Motor neuron (in vitro differentiated cells): ENCODE measurements at regions not wholly inside any gene's neighbourhood (a gene's known extent, or its start where the extent isn't known, plus 50 kb on each side); places are given as distances from the start of the nearest gene placed in this dataset.
"Not testable (repeated sequence)": the region's sequence is repeated elsewhere in the genome, so short reads cannot be mapped to it uniquely, and the experiment has no call there.

Experiments
- ATAC-seq, 8 experiments: fragments of 200-7000 bp; cut with Tn5 transposase; replicated peaks in 6 of 8; 2 replicates each; pipeline ENCODE4 v1.8.0; 2021; ENCODE audit warnings: mild to moderate bottlenecking in 8 of 8, moderate library complexity in 8 of 8
- H3K27ac ChIP-seq, 2 donors: fragments of 250-450 bp; sonication (Bioruptor Pico); 2 replicates each; pipeline ENCODE4 v1.9.0; 2021; ENCODE audit warnings: antibody characterized with exemption in 2 of 2, mild to moderate bottlenecking in 2 of 2, moderate library complexity in 1 of 2
- H3K4me1 ChIP-seq, 2 donors: fragments of 250-450 bp; sonication (Bioruptor Pico); replicated peaks in 1 of 2; 2 replicates each; pipeline ENCODE4 v1.6.1; 2021; ENCODE audit warnings: antibody characterized with exemption in 2 of 2, mild to moderate bottlenecking in 2 of 2, moderate library complexity in 1 of 2
- H3K4me3 ChIP-seq, 5 donors: fragments of 250-450 bp; sonication (Bioruptor Pico); 2 replicates each; pipeline ENCODE4 v1.9.0; 2021; ENCODE audit warnings: antibody characterized with exemption in 5 of 5, mild to moderate bottlenecking in 5 of 5, moderate library complexity in 4 of 5
- WGBS, 10 experiments: fragments of 450-650 bp; shearing (Covaris generic); methylation state at CpG; one replicate each; pipeline ENCODE4 v1.0.0; 2022; 5-methylcytosine and 5-hydroxymethylcytosine counted together
- in situ Hi-C, 9 experiments: fragments of 400-800 bp; cut with MboI; loops; one replicate each; pipeline ENCODE4 v1.15.0; 2021; ENCODE audit warnings: low sequenced_read_pairs in 9 of 9, low pct_unique_long_range_greater_than_20kb in 2 of 9; ENCODE audit not compliant: unreplicated experiment in 9 of 9

GRCh38 chr4:159410076-159410777 is 307.3 kb downstream of the RAPGEF2 start:
- H3K4me3 ChIP-seq, result no peak overlapping the region
- peaks cover 3 to 6% of the 10 kb centered on the region in 2 donors for H3K4me1 ChIP-seq
- 36 to 100% (median 86%) methylated on average over 1 to 4 of the region's 4 CpGs for WGBS, 10 experiments
- in situ Hi-C loops, result no loop called here
- ATAC-seq, result no peak
- no peak overlapping the region for H3K27ac ChIP-seq

GRCh38 chr4:159410891-159411290 is 308.0 kb downstream of the RAPGEF2 start:
- 63 to 100% (median 84%) methylated on average over 1 to 5 of the region's 5 CpGs; no CpG with 5 or more reads in 2 of the 10 experiments for WGBS, 10 experiments
- Histone ChIP-seq H3K27ac (no peak overlapping the region), H3K4me1 (peaks cover 3 to 6% of the 10 kb centered on the region in 2 donors), H3K4me3 (no peak overlapping the region)
- ATAC-seq, result no peak
- in situ Hi-C loops, result no loop called here

- WGBS, 10 experiments, result 40 to 100% (median 68%) methylated on average over 2 to 6 of the region's 6 CpGs; no CpG with 5 or more reads in 2 of the 10 experiments
- H3K4me1 ChIP-seq, result peaks cover 3 to 6% of the 10 kb centered on the region in 2 donors
- in situ Hi-C loops, result no loop called here
- H3K4me3 ChIP-seq, result no peak overlapping the region
- H3K27ac ChIP-seq, result no peak overlapping the region
- ATAC-seq, result peak in 7 of 8 experiments; percentile 26 to 68 (median 43)
Measured at GRCh38 chr4:159413306-159413943, 310.5 kb downstream of the RAPGEF2 start.

- in situ Hi-C loops, result no loop called here
- WGBS, 10 experiments, result 75 to 100% (median 87%) methylated on average over 1 to 3 of the region's 4 CpGs; no CpG with 5 or more reads in 3 of the 10 experiments
Measured at GRCh38 chr4:159414305-159414704, 311.4 kb downstream of the RAPGEF2 start.

GRCh38 chr4:159416073-159416472 is 313.2 kb downstream of the RAPGEF2 start:
- in situ Hi-C loops, result no loop called here
- Histone ChIP-seq H3K4me1 (peaks cover 3 to 6% of the 10 kb centered on the region in 2 donors), H3K4me3 (no peak overlapping the region), H3K27ac (no peak overlapping the region)
- WGBS, 10 experiments, result 0 to 100% (median 94%) methylated on average over 1 to 2 of the region's 2 CpGs; no CpG with 5 or more reads in 6 of the 10 experiments
- no peak for ATAC-seq

More at GRCh38 chr4:159414305-159414704, 311.4 kb downstream of the RAPGEF2 start:
- no peak overlapping the region for H3K4me3 ChIP-seq
- ATAC-seq, result no peak
- no peak overlapping the region for H3K27ac ChIP-seq
- peaks cover 3 to 6% of the 10 kb centered on the region in 2 donors for H3K4me1 ChIP-seq

GRCh38 chr4:159416996-159417395 is 314.1 kb downstream of the RAPGEF2 start:
- H3K4me3 ChIP-seq, result no peak overlapping the region
- H3K4me1 ChIP-seq, result peaks cover 3 to 6% of the 10 kb centered on the region in 2 donors
- no peak for ATAC-seq
- 52 to 100% (median 80%) methylated on average over 1 to 3 of the region's 3 CpGs; no CpG with 5 or more reads in 1 of the 10 experiments for WGBS, 10 experiments
- H3K27ac ChIP-seq, result no peak overlapping the region
- in situ Hi-C loops, result no loop called here

- Histone ChIP-seq H3K4me1 (no peaks in the 10 kb centered on the region), H3K4me3 (no peak overlapping the region), H3K27ac (no peak overlapping the region)
- no peak for ATAC-seq
- 76 to 100% (median 94%) methylated on average over 1 to 16 of the region's 25 CpGs; no CpG with 5 or more reads in 2 of the 10 experiments for WGBS, 10 experiments
- in situ Hi-C loops, result no loop called here
Measured at GRCh38 chr4:159420162-159421057, 317.5 kb downstream of the RAPGEF2 start.

DNA sequence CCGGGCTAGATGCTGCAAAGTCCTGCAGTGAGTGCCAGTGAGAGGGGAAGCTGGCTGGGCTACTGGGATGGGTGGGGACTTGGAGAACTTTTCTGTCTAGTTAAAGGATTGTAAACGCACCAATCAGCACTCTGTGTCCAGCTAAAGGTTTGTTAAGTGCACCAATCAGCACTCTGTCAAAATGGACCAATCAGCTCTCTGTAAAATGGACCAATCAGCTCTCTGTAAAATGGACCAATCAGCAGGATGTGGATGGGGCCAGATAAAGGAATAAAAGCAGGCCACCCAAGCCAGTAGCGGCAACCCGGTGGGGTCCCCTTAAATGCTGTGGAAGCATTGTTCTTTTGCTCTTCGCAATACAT is 318.2 kb downstream of the RAPGEF2 start:
- ATAC-seq, H3K27ac ChIP-seq, H3K4me1 ChIP-seq, in situ Hi-C loops, H3K4me3 ChIP-seq: not testable (repeated sequence)
- WGBS, 10 experiments, result 80 to 100% (median 93%) methylated on average over 3 to 4 of the region's 5 CpGs; no CpG with 5 or more reads in 7 of the 10 experiments

- H3K4me3 ChIP-seq, result no peak overlapping the region
- H3K27ac ChIP-seq, result no peak overlapping the region
- ATAC-seq, result no peak
- no peaks in the 10 kb centered on the region for H3K4me1 ChIP-seq
- 60 to 96% (median 84%) methylated on average over 1 to 8 of the region's 8 CpGs for WGBS, 10 experiments
- in situ Hi-C loops, result no loop called here
Measured at GRCh38 chr4:159422019-159422418, 319.1 kb downstream of the RAPGEF2 start.

DNA sequence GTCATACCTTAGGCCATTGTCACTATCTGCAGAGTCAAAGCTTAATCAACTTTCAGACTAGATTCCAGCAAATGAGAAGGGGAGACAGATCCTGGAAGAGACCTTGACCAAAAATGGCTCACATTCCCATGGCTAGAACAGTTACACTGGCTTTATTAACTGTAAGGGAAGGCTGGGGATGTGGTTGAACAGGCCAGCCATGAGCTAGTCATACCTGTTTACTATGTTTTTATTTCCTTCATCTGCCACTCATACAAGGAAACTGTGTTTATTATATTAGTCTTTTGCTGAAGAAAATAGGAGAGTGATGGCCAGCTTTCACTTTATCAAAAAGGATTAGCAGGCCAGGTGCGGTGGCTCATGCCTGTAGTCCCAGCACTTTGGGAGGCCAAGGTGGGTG is 319.7 kb downstream of the RAPGEF2 start:
- H3K27ac ChIP-seq, result no peak overlapping the region
- WGBS, 10 experiments, result 100% methylated on average over 1 of the region's 1 CpG; no CpG with 5 or more reads in 8 of the 10 experiments
- H3K4me1 ChIP-seq, result no peaks in the 10 kb centered on the region
- ATAC-seq, result no peak
- in situ Hi-C loops, result no loop called here
- H3K4me3 ChIP-seq, result no peak overlapping the region

- H3K27ac ChIP-seq, result no peak overlapping the region
- no peak overlapping the region for H3K4me3 ChIP-seq
- H3K4me1 ChIP-seq, result no peaks in the 10 kb centered on the region
- in situ Hi-C loops, result loop anchor here in 4 of 9 experiments (25.0 kb wide), 4 partner anchors 214 to 1164 kb away; no protein-coding TSS in a partner anchor
- 0 to 78% (median 57%) methylated on average over 1 to 4 of the region's 4 CpGs; no CpG with 5 or more reads in 2 of the 10 experiments for WGBS, 10 experiments
- peak in 2 of 8 experiments; percentile 71 to 89 for ATAC-seq
Measured at GRCh38 chr4:159425737-159426305, 322.9 kb downstream of the RAPGEF2 start.

DNA sequence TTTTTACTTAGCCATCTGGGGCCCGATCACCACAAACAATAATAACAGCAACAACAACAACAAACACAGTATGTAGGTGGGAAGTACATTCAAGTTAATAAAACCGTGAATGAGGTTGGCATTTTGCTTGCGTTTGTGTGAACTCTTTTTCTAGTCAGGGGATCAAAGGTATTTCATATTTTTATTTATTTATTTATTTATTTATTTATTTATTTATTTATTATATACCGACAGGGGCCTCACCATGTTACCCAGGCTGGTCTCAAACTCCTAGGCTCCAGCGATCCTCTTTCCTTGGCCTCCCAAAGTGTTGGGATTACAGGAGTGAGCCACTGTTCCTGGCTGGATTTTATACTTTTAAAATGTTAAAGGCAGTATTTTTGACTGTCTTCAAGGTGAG is 325.4 kb downstream of the RAPGEF2 start:
- in situ Hi-C loops, result loop anchor here in 4 of 9 experiments (25.0 kb wide), 4 partner anchors 216 to 1166 kb away; no protein-coding TSS in a partner anchor
- Histone ChIP-seq H3K4me3 (no peak overlapping the region), H3K27ac (no peak overlapping the region), H3K4me1 (no peaks in the 10 kb centered on the region)
- ATAC-seq, result no peak
- WGBS, 10 experiments, result 69 to 100% (median 95%) methylated on average over 2 to 5 of the region's 5 CpGs
